GM19467 (cell line): ENCODE measurements at regions not wholly inside any gene's neighbourhood (a gene's known extent, or its start where the extent isn't known, plus 50 kb on each side); places are given as distances from the start of the nearest gene placed in this dataset.

ENCODE experiments used
- ATAC-seq: cut with Tn5 transposase; IDR thresholded peaks from one replicate; pipeline ENCODE4 v1.9.1; 2021; ENCODE audit warnings: mild to moderate bottlenecking, moderate library complexity; ENCODE audit not compliant: unreplicated experiment

DNA sequence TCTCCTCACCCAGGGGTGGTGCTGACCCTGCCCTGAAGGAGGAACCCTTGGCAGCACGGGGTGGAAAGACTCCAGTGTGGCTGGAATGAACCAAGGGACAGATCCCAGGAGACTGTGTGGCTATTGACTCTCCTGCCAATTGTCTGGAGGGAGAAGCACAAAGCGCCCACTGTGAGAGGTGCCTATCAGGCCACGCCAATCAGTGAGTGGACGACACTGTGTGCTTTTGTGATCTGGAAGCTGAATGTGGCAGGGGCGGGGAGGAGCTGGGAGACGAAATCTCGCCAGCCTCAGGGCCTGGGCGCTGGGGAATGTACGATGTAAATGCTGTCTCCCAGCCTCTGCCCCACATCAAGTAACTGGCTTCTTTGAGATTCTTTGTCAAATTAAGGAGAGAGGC, 167.1 kb downstream of the ZBTB18 start:
- ATAC-seq = no peak

DNA sequence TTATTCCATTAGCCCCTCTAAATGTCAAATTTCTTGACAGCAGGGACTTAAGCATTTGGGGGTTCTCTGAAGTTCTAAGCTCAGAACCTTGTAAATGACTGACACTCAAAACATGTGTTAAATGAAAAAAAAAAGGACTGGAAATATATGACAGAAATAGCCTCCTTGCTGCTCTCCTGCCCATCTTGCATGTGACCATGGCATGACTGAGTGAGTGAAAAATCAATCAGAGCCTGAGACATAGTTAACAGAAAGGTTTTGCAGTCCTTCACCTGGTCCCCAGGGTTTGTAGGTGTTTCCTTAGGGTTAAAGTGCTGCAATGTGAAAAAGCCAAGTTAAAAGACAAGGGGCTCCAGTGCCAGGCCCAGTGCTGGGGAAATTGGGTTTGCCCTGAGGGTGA, 168.1 kb downstream of the ZBTB18 start:
- no peak for ATAC-seq

DNA sequence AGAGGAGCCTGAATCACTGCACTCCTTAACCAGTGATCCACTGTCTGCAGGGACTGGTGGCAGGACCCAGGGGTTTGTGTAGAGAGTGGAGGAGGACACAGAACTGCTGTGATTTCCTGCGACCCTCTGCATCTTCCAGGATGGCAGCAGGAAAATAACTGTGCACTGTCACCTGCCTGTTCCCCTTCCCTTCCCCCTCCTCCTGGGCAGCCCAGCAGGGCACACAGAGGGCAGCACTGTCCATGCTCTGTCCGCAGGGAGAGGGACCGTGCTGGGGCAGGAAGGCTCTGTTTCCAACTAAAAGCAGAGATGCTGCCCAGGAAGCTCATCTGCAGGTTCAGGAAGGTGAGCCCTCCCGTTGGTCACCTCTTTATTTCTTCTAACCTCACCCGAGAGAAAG, 168.7 kb downstream of the ZBTB18 start:
- ATAC-seq = no peak

DNA sequence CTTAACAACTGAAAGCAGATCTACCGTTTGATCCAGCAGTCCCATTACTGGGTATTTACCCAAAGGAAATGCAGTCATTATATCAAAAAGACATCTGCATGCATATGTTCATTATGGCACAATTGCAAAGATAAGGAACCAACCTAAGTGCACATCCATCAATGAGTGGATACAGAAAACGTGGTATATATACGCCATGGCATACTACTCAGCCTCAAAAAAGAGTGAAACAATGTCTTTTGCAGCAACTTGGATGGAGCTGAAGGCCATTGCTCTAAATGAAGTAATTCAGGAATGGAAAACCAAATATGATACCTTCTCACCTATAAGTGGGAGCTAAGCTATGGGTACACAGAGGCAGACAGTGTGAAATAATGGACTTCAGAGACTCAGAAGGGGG, 169.3 kb downstream of the ZBTB18 start:
- no peak for ATAC-seq

DNA sequence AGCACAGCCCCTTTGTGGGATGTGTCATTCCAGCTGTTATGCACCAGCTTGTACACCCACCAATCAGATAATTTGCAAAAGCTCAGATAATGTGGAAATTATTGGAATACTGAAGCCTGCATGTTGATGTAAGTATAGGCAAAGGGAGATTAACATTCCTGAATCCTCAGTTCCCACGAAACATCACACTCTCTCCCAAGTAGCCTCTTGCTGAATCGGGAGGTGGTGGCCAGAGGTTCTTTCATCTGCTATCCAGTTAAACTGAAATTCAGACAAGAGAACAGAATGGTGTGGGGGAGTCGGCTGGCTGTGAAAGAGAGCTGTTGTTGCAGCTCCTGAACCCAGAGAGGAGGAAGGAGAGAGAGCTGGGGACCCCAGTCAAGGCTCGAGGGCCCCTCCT, 170.9 kb downstream of the ZBTB18 start:
- no peak for ATAC-seq

DNA sequence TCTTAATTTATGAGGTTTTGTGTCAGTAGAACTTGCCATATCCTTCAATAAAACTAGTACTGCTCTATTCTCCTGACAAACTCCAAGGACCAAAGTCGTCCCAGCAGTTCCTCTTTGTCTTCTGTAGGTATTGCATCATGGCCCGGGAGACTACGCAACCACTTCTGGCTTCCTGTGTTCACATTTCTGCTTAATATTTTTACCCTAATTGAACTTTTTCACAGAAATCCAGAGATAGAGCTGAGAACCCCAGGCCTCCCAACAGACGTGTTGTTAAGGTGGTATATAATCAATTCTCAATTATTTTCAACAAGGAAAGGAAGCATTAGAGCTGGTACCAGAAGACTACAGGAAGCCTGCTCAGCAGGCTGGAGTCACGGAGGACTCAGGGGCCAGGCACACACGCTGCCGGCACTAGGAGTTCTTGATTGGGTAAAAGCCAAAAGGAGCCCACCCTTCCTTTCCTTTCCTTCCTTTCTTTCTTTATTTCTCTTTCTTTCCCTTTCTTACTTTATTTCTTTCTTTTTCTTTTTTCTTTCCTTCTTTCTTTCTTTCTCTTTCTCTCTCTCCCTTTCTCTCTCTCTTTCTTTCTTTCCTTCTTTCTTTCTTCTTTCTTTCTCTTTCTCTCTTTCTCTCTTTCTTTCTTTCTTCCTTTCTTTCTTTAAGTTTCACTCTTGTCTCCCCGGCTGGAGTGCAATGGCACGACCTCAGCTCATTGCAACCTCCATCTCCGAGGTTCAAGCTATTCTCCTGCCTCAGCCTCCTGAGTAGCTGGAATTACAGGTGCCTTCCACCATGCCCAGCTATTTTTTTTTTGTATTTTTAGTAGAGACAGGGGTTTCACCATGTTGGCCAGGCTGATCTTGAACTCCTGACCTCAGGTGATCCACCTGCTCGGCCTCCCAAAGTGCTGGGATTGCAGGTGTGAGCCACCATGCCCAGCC, 173.7 kb downstream of the ZBTB18 start:
- ATAC-seq = no peak

DNA sequence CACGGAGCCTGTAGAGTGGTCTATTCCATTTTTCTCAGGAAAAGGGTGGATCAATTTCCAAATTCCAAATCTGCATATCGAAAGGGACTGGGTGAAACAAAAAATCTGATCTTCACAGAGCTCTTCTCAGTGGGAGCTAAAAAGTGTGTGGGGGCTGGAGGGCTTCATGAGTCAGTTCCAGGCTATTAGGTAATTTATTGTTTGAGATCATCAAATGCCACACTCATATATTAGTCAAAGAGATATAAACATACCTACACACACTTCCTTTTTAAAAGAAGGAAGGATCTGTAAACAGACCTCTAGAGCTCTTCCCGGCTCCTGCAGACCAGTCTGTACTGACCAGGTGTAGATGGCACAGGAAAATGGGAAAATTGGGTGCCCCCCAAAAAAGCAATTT, 175.4 kb downstream of the ZBTB18 start:
- ATAC-seq = no peak

DNA sequence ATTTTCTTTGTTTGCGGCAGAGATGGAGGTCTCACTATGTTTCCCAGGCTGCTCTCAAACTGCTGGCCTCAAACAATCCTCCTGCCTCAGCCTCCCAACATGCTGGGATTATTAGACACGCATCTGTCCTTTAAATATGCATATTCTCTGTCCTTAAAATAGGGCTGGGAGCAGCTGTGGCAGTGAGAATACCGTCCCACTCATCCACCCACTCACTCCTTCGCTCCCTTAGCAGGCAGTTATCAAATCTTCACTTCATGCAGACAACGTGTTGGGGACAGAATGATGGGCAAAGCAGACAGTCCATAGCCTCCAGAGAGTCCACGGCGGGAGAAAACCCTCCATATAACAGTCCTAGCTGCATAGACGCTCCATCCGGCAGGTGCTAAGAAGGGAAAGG, 179.4 kb downstream of the ZBTB18 start:
- no peak for ATAC-seq

DNA sequence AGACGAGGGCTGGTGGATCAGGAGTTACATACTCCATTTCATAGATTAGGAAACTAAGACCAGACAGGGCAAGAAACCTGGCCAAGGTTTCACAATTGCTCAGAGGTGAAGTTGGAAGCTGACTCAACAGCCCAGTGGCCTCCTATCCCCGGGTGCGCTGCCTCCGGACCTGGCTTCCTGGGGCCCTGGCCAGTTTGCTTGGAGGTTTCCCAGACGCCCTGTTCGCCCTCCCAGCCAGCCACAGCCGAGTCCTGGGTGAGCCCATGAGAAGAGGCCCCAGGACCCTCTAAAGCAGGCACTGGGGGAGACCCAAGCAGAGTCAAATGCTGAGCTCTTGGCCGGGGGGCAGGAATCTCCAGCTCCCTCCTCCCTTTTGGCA, 180.1 kb downstream of the ZBTB18 start:
- no peak for ATAC-seq

DNA sequence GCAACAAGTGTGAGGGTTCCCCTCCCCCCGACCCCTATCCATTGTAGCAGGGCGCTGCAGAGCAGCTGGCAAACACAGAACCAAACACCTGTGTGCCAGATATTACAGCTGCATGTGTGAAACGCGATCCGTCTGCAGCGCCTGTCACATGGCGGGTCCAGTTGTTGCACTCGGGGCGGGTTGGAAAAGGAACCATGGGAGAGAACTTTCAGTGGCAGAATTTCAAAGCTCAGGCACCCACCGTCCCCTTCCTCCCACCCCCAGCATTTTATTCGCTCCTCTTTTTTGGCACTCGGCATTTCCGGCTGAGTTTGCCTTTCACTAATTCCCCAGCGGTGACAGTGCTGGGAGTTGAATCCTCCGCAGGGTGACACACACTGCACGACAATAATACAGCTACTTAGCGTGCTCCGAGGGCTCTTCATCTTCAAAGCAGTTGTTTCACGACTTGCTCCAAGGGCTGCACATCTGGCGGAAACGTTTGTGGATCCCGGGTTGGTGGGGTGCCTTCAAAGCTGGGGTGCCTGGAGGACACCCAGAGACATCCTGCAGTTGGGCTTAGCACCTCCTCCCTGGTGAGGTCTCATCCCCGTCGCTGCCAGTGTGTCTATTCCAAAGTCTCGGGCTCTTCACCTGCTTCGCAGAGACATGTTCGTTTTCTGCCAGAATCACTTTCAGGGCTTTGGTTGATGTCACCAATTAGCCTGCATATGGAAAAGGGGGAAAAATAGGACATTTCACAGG, 180.7 kb downstream of the ZBTB18 start:
- no peak for ATAC-seq

DNA sequence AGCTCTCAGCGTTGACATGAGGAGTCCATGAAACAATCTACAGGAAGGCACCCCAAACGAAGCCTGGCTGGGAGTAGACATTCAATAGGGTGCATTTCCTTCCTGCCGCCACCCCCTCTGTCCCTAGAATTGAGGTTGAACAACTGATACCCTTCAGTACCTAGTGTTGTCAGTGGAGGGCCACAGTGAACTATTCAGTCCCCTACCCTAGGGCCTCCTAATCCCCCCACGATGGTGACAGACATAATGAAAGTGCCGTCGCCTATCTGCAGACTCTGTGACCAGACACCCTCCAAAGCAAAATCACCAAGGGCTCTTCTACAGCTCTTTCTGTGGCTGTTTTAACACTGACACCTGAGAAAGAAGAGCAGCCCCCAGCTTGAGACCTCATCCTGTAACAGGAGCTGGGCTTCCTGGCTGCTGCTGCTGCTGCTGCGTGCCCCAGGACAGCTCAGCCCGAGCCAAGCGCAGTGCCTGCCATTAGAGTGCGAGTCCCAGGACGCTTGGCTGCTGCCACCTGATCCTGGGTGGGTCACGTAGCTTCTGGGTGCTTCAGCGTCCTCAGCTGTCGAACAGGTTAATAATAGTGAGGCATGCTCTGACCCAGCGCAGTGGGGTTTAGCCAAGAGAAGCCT, 183.0 kb downstream of the ZBTB18 start:
- no peak for ATAC-seq

DNA sequence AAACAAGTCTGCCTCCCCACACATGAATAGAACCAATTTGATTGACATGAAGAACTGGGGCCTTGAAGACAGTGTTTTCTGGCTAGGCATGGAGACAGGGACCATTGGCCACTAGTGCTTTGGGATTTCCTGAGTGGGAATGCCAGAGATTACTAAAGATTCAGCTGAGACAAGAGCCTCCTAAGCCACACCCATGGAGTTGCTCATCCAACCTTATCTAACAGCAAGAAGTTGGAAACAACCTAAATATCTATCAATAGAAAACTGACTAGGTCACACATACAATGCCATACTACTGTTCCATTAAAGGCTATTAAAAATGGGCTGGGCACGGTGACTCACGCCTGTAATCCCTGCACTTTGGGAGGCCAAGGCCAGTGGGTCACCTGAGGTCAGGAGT, 184.1 kb downstream of the ZBTB18 start:
- ATAC-seq = no peak

DNA sequence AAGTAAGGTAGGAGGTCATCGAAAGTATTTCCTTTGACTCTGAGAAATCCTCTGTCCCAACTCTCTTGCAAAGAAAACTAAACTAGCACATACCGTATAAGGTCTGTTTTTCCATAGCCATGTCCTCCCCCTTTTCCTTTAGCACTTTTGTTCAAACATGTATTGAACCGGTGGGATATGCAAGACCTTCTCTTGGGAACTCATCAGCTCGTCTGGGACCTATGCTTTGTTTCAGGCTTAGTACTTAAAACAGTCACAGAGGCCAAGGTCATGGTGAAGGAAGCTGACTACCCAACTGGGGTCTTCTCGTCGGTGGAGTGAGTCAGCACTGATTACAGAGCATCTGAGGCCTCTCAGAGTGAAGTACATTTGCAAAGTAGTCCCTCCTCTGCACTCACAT, 185.0 kb downstream of the ZBTB18 start:
- ATAC-seq = no peak

DNA sequence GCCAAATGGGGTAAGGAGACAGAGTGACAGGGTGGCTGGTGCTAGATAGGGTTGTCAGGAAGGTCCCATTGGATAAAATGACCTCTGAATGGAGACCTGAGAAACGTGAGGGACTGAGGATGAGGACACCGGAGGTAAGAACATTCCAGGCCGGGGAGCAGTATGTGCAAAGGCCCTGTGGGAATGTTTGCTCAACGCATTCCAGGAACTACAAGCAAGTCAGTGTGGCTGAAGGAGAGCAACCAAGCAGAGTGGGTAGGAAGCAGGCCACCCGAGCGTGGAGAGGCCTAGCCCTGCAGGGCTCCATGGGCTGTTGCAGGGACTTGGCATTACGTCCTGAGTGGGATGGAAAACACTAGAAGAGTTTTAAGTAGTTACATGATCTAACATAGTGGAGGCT, 185.6 kb downstream of the ZBTB18 start:
- ATAC-seq = no peak

DNA sequence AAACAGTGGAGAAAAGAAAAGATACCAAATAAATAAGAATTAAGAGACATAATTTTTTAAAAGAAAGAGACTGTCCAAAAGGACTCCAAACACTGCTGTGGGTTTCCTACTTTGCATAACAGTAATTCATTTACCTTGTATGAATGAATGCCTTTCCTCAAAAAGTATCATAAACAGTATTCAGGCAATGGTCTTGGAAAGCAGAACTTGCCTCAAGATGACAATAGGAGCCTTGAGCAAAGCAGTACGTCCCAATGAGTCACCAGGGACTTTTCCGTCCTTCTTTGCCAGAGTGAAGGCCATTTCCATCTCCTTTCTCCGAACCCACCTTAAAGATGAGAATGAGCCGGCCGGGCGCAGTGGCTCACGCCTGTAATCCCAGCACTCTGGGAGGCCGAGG, 186.4 kb downstream of the ZBTB18 start:
- ATAC-seq = no peak

DNA sequence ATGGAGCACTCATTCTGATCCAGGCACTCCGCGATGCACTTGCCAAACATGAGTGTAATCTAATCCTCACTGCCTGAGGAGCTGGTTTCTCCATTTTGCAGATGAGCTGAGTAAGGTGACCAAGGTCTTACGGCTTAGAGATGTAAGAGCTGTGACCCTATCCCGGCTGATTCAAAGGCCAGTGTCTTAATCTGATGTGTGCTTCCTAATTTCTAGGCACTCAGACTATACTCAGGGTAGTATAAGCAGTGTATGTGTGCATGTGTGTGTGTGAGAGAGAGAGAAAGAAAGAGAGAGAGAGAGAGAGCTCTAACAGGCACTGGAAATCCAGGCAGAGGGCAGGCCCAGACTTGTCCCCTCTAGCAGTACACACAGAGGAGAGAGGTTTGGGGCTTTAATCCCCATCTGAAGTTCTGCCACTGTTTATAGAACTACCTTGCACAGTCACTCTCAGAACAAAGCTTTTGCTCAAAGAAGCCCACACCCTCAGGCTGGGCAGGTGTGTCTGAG, 188.2 kb downstream of the ZBTB18 start:
- no peak for ATAC-seq

DNA sequence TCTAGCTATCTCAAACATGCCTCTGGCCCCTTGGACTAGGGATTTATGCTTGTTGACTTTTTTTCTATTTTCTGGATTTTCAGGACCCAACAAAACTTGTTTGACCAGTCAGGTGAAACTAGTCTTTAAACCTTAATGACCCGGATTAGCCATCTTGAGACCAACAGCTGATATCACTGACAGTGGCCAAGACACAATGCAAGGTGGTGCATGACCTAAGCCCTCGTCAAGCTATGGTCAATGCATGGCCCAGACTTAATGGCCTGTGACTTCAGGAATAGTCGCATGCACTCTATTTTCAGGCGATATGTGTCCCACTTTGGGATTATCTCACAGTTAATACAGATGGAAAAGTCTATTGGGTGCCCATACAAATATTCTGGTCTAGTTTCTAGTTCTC, 190.4 kb downstream of the ZBTB18 start:
- ATAC-seq = no peak

DNA sequence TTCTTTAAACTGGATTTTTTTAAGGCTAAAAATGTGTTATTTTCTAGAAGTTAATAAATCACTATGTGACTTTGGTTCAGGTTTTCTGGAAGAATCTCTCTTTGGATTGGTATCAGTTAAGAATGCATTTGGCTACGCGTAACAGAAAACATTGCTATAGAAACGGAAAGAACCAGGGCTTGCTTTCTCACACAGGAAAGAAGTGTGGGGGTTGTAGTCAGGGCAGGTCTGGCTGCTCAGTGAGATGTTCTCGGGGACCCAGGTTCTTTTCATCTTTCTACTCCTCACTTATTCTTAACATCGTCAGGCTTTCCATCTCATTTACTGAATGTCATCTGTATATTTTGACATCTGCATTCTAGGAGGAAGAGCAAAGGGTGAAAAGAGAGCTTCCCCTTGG, 191.4 kb downstream of the ZBTB18 start:
- peak; percentile 56 for ATAC-seq

DNA sequence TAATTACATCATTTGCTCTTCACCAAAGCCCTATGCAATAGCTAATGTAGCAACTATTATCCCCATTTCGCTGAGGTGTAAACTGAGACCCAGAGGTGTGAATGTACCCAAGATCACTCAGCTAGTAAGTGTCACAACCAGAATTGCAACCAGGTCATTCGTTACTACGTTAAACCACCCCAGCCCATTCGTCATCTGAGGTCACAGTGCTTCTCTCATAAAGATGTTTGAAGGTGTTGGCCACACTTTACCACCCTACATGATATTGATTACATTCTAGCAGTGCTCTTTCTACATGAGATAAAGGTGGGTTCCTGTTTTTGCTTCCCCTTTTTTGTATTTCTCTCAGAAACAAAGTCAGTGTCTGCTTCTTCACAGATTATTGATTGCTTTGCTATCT, 195.3 kb downstream of the ZBTB18 start:
- ATAC-seq = no peak

DNA sequence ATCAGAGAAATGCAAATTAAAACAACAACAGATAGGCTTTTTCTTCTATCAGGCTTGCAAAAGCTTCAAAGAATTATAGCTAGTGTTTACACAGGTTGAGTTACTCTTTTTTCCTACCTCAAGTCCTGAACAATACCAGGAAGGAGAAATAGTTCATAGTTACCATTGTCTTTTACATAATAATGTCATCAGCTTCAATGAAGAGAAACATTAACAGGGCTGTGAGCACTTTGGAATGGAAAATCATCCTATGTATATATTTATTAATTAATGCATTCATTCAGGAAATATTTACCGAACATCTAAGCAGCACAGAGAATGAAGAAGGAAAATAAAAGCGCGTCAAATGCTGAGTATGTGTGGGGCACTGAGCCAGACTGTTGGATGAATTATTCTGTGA, 197.3 kb downstream of the ZBTB18 start:
- ATAC-seq = no peak

DNA sequence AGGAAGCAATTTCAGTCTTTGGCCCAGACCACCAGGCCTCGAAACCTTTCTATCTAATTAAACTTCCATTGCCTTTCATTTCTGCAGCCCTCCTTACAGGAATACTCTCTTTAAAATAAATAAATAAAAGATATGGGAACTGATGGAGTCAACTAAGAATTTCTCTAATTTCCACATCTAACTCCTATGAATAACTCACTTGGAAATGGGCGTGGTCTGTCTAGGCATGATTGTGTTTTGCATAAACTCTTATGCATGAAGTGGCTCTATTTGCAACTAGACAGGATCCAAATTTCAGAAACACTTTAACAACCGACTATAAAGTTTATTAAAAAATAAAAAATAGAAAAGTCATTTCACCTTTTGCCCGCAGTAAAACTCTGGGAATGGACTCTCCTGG, 199.5 kb downstream of the ADSS2 start:
- ATAC-seq = no peak

DNA sequence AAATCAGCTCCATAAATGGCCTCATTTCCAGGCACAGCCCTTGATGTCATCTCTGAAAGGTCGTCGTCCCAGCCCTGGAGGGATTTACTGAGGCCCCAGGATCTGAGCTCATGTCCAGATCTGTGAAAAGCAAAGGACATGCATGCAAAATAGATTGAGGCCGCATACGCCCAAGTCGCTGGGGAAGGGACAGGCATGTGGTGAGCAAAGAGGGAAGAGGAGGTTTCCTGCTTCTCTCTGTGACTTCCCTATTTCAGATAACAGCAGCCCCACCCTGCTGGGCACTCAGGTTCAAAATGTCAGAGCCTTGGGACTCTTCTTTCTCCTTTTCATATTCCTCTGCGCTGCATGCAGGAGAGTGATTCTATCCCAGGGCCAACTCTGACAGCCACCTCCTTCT, 197.2 kb downstream of the ADSS2 start:
- no peak for ATAC-seq
